B cell (primary cell): ENCODE measurements at regions not wholly inside any gene's neighbourhood (a gene's known extent, or its start where the extent isn't known, plus 50 kb on each side); places are given as distances from the start of the nearest gene placed in this dataset.

Experiments
- EZH2 ChIP-seq: IDR thresholded peaks from 2 replicates; pipeline ENCODE4 v1.6.1; 2012; ENCODE audit warnings: borderline replicate concordance, low read depth, mild to moderate bottlenecking, moderate library complexity, low read length; ENCODE audit not compliant: insufficient read depth, poor library complexity, severe bottlenecking
- TF ChIP-seq, protein P1 (sequence below): fragments of 200-600 bp; IDR thresholded peaks from one replicate; pipeline ENCODE4 v1.8.0; 2022; ENCODE audit warnings: antibody characterized with exemption, mild to moderate bottlenecking

DNA sequence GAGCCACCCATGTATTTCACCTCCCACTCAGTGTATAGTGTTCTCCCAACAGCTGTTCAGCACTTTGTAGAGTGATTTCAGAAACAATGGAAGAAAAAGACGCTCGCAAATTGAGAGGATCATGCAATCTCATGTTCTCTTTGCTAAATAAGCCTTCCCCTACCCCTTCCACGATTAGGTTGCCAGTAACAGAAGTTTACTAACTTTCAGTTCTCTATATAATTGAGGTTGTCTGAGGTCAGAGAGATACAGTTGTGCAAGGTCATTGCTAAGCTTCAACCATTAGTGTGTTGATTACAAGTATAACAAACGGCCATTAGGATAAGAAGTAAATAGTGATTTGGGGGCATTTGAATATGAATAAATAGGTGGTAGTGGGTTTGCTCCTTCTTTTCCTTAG lies 99.6 kb downstream of the TUSC7 start:
- TF ChIP-seq, protein P1, sequence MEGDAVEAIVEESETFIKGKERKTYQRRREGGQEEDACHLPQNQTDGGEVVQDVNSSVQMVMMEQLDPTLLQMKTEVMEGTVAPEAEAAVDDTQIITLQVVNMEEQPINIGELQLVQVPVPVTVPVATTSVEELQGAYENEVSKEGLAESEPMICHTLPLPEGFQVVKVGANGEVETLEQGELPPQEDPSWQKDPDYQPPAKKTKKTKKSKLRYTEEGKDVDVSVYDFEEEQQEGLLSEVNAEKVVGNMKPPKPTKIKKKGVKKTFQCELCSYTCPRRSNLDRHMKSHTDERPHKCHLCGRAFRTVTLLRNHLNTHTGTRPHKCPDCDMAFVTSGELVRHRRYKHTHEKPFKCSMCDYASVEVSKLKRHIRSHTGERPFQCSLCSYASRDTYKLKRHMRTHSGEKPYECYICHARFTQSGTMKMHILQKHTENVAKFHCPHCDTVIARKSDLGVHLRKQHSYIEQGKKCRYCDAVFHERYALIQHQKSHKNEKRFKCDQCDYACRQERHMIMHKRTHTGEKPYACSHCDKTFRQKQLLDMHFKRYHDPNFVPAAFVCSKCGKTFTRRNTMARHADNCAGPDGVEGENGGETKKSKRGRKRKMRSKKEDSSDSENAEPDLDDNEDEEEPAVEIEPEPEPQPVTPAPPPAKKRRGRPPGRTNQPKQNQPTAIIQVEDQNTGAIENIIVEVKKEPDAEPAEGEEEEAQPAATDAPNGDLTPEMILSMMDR, result no peak
- TF ChIP-seq EZH2, result no peak
